Kidney capillary endothelial cell (primary cell): ENCODE measurements at regions not wholly inside any gene's neighbourhood (a gene's known extent, or its start where the extent isn't known, plus 50 kb on each side); places are given as distances from the start of the nearest gene placed in this dataset.

Experiments
- DNase-seq: peaks from one replicate; pipeline ENCODE4 v3.0.0-alpha.2; 2018; ENCODE audit warnings: low spot score

DNA sequence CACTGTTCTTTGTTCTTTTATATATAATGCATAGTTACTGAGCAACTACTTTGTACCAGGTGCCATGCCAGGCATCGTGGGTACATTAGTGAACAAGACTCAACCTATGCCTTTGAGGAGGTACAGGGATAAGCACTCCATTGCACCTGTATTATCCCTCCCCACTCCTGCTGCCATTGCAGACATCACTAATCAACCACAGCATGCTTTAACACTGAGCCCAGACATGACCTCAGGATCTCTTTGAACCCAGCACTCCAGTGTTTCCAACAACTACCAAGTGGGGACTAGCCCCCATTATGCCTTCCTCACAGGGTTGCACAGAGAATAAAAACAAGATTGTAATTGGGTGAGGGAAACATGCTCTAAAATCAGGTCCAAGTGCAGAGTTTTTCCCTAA is 60.5 kb upstream of the COL13A1 start:
- no peak for DNase-seq

DNA sequence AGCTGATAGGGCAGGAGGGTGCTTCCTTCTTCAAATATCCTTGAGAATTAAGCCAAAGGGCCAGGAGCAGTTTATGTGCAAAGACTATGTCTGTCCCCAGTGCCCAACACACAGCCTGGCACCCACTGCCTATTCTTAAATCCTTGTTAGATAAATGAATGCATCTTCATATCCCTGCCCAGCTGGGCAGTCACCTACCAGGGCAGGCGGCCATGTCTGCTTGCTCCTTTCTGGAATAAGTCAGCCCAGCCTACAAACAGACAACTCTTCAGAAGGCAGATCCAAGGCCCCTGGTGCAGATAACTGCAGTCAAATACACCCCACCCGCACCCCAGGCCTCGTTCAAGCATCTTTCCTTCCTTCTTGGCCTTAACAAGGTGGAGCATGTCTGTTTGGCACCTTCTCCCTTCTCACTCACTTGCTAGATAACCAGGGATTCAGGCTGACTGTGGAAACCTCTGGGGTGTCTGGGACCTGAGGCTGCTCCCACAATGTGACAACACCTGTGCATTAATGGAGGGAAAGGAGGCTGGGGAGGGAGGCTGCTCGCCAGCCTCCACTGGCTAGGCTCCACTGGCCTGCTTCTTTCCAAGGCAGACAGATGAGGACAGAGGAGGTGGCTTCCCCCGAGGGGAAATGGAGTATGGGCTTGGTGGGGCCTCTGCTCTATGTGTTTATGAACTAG is 59.9 kb upstream of the COL13A1 start:
- DNase-seq: no peak

DNA sequence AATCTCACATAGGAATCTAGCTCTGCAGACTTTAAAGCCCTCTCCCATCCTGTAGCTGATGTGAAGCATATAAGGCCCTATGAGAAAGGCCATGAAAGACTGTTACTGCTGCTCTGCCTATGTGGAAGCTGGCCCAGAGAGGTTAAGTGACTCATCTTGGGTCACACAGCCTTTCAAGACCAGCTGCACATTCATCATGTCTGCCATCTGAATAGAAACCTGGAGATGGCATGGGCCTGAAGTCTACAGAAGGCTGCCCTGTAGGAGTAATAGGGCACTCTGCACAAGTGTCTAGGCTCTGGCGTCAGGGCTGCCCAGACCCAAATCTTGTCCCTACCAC is 59.4 kb upstream of the COL13A1 start:
- no peak for DNase-seq

DNA sequence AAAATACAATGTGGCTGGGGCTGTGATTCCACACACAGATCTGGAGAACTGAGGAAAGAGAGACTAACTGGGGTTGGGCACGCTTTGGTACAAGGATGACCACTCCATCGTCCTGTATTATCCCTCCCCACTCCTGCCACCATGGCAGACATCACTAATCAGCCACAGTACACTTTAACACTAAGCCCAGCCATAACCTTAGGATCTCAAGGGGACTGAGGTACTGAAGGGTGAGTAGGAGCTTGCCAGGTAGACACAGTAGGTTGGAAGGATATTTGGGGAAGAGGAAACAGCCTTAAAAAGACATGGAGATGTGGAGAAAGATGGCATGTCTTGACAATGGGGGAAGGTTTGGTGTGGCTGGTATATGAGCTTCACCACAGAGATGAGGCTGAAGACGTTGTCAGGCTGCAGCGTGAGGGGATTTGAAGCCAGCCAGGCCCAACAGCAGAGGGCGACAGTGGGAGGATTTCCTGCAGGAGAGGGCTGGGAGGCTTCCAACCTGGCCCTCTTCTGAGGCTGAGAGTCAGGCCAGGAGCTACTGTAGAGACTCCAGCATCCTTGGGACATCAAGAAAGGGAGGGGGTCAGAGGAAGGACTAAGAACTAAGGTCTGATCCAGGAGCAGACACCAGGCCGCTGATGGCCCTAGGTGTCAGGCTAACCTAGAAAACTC is 58.6 kb upstream of the COL13A1 start:
- no peak for DNase-seq

DNA sequence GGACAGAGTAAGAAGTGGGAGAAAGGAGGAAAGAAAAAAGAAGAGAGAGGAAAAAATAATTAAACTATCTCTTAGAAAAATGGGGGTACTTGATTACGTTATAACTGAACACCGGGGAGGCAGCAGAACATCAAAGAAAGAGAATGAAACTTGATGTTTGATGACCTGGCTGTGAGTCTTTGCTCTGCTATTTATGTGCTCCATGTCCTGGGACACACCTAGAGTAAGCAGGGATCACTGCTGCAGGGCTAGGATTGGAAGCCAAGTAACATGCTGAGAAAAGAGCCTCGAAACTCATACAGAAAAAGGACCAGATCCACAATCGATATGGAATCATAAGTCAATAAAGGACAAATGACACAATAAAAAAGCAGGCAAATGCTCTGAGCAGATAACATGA is 56.7 kb upstream of the COL13A1 start:
- DNase-seq: no peak

DNA sequence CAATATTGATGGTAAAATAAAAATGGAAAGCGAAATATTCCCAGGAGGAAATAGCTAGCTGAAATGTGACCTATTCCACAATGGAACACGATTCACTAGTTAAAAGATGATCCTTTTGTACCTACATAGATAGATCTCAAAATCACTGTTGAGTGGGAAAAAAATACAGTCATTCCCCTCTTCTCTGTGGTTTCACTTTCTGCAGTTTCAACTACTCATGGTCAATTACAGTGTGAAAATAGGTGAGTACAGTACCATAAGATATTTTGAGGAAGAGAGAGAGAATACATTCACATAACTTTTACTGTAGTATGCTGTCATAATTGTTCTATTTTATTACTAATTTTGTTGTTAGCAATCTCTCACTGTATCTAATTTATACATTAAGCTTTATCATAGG is 56.0 kb upstream of the COL13A1 start:
- no peak for DNase-seq

DNA sequence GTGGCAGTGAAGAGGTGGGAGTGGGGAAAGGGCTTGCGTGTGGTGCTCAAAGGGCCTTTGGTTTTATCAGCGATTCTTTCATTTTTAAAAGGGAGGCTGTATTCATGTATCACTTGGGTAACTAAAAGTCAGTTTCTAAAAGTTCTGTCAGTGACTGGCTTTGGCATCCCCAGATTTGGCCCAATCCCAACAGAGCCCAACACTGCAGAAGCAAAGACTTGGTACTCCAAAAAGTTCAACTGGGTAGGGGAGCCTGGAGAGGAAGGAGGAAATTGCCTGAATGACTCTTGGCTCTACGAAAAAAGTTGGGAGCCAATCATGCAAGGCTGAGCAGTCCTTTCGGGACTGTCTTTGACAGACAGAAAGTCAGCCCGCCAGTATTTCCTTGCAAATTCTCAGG is 54.5 kb upstream of the COL13A1 start:
- DNase-seq: no peak

DNA sequence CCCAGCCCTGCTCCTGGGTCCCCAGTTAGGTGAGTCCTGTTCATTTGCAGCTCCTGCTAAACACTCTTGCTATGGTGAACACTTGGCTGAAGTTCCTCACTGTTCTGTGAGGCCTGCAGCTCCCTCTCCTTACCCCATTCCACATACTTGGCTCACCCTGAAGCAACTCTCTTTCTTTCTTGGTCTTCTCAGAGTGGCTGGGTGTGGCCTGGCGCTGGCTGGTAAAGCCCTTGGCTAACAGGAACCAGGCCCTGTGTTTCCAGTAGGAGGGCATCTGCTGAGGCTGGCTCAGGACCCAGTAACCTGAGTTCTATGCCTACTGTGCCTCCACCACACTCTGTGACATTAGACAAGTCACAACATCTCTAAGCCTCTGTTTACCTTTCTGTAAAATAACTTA is 53.1 kb upstream of the COL13A1 start:
- DNase-seq: no peak

DNA sequence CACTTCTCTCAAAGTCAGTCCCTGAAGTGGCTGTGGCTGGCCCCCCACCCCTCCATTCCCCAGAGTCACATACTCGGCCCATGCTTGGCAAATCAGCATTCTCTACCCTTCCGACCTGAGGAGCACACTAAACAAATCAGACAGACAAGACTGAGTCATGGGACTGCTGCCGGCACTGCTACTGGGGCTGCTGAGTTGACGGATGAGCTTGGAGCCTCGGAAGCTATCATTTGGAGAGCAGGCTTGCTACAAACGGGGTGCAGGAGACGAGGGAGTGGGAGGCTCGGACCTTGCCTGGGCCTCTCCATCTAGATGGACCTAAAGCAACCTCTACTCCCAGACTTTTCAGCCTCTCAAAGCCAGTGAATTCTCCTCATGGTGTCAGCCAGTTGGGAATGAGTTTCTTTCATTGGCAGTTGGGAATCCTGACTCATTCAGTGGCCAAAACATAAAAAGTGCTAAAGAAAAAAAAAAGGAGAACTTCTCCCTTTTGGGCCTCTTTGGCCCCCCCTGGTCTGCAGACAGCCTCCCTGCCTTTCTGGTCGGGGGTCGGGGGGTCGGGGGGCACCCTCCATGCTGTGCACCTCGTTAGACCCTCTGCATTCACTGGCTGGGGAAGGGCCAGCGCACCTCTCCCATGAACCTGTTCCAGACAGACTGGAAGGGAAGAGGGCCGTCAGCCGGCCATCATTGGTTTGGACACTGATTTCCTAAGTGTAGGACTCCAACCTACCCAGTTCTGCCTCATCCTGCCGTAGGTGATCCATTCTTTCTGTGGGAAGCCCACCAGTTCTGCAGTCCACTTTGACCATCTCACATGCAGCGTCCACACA is 52.3 kb upstream of the COL13A1 start:
- no peak for DNase-seq

DNA sequence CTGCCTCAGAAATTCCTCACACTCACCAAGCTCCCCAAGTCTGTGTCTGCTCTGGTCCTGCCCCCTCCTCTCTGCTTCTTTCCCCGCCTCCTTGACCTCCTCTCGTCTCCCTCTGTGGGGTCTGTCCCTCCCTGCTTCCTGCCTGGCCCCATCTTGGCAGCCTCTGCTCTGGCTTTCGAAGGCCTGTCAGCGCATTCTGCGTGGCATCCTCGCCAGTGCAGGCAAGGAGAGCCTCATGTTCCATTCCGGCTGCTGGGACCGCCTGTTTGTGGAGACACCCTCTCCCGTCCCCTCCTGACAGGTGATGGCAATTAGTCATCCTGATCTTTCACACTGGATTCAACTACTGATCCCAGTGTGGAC is 51.7 kb upstream of the COL13A1 start:
- no peak for DNase-seq

DNA sequence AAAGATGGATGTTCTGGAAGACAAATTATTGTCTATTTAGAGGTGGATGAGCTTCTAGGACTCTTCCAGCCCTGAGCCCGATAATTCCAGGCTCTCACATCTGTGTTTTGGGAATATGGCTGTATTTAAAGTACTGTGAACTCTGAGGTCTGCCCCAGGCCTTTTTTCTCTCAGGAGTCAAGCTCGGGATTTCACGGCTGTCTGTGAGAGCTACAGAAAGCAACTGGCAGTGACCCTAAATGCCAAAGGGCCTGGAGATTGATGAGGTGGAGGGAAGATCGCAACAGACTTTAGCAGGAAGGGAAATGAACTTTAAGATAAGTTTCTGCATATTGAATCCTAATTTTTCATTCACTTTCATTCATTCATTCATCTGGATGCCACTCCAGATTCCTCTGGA is 51.0 kb upstream of the COL13A1 start:
- DNase-seq: no peak

DNA sequence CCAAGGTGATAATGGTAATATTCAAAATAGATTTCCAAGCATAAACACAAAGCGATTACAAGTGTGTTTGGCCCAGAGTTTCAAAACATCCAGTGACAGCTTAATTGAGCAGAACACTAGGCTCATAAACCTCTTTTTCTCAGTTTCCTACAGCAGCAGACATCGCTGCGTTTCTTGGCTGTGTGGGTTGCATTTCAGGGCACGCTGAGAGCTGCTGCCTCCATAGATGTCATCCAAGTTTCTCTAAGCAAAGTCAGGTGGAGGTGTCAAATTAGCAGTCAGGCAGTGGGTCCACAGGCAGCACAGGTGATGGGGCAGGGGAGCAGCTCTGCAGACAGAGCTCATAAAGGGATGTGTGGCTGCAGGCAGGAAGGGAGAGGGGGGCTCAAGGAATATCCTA is 50.5 kb upstream of the COL13A1 start:
- no peak for DNase-seq
